Loucy (cell line): ENCODE measurements at regions not wholly inside any gene's neighbourhood (a gene's known extent, or its start where the extent isn't known, plus 50 kb on each side); places are given as distances from the start of the nearest gene placed in this dataset.

Experiments
- H2AFZ ChIP-seq: fragments of 200-600 bp; sonication (generic); 2 replicates; pipeline ENCODE4 v1.6.0; 2016; ENCODE audit warnings: antibody characterized with exemption, mild to moderate bottlenecking, low read length, moderate library complexity
- H3F3A ChIP-seq: fragments of 200-600 bp; 2 replicates; pipeline ENCODE4 v1.6.0; 2016; ENCODE audit warnings: antibody characterized with exemption, low read depth, mild to moderate bottlenecking
- H3K27me3 ChIP-seq: fragments of 200-600 bp; sonication (generic); 2 replicates; pipeline ENCODE4 v1.6.1; 2014; ENCODE audit warnings: low read length, mild to moderate bottlenecking; ENCODE audit not compliant: insufficient read depth, poor library complexity, severe bottlenecking
- H3K36me3 ChIP-seq: fragments of 200-600 bp; sonication (generic); 2 replicates; pipeline ENCODE4 v1.6.1; 2016; ENCODE audit warnings: low read length; ENCODE audit not compliant: insufficient read depth
- H3K4me1 ChIP-seq: fragments of 200-600 bp; sonication (generic); 2 replicates; pipeline ENCODE4 v1.5.1; 2014; ENCODE audit warnings: low read length, mild to moderate bottlenecking; ENCODE audit not compliant: insufficient read depth, poor library complexity, severe bottlenecking
- H3K4me2 ChIP-seq: fragments of 200-600 bp; sonication (generic); 2 replicates; pipeline ENCODE4 v1.6.0; 2014; ENCODE audit warnings: antibody characterized with exemption, low read length, low read depth, mild to moderate bottlenecking; ENCODE audit not compliant: poor library complexity, severe bottlenecking
- H3K4me3 ChIP-seq: fragments of 200-600 bp; sonication (generic); 2 replicates; pipeline ENCODE4 v1.5.1; 2014; ENCODE audit warnings: low read length, mild to moderate bottlenecking, mixed read lengths; ENCODE audit not compliant: poor library complexity, severe bottlenecking
- H3K79me2 ChIP-seq: fragments of 200-600 bp; sonication (generic); 2 replicates; pipeline ENCODE4 v1.6.1; 2014; ENCODE audit warnings: low read length; ENCODE audit not compliant: insufficient read depth
- H3K9ac ChIP-seq: fragments of 200-600 bp; sonication (generic); 2 replicates; pipeline ENCODE4 v1.6.0; 2014; ENCODE audit warnings: mild to moderate bottlenecking, low read depth, low read length, moderate library complexity; ENCODE audit not compliant: poor library complexity, severe bottlenecking
- H3K9me2 ChIP-seq: fragments of 200-600 bp; sonication (generic); replicated peaks from 2 replicates; pipeline ENCODE4 v1.6.1; 2016; ENCODE audit warnings: low read depth, low read length, mixed read lengths
- H3K9me3 ChIP-seq: fragments of 200-600 bp; sonication (generic); 2 replicates; pipeline ENCODE4 v1.6.1; 2014; ENCODE audit warnings: mild to moderate bottlenecking, antibody characterized with exemption, low read length, low read depth; ENCODE audit not compliant: insufficient read depth
- H4K20me1 ChIP-seq: fragments of 200-600 bp; sonication (generic); 2 replicates; pipeline ENCODE4 v1.6.0; 2014; ENCODE audit warnings: antibody characterized with exemption, low read length, mild to moderate bottlenecking; ENCODE audit not compliant: insufficient read depth, poor library complexity, severe bottlenecking
- CTCF ChIP-seq: fragments of 200-600 bp; sonication (generic); conservative IDR thresholded peaks from 2 replicates; pipeline ENCODE4 v1.5.1; 2014; ENCODE audit warnings: mild to moderate bottlenecking, antibody characterized with exemption, low read length
- EZH2phosphoT487 ChIP-seq: fragments of 200-600 bp; IDR thresholded peaks from 2 replicates; pipeline ENCODE4 v1.6.1; 2018; ENCODE audit warnings: antibody characterized with exemption, mild to moderate bottlenecking, moderate library complexity, borderline replicate concordance

DNA sequence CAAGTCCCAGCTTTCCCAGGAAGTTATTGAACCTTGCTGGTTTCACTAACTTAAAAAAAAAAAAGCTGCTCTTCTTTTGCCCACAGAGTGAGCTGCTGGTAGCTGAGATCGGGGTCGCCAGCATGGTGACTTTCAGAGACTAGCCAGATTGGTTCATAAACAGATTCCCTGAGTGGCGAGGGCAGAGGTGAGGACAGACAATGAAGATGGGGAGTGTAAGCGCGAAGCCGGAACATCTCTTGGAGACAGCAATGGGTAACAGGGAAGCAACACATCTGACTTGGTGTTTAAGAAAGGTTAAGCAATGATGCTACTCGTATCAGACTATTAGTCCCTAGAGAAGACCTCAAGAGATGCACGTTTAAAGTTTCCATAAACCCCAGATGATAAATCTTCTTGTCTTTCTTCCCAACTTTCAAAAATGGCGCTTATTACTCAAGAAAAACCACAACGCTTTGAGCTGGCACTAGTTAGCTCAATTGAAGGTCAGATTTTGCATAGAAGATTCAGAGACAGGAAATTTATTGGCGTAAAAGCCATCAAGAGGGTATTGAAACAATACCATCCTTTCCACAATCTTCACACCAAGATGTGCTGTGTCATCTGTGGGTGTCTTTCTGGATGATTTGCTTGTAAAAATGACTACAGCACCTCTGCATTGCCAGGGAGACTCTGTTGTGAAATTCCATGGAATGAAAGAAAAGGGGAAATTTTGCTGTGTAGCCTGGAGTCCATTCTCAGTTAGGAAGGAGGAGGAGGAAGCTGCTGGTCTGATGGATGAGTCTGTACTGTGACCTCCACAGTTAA is 193.1 kb upstream of the CXCR4 start:
- no peaks in the 10 kb centered on the region for H3K36me3 ChIP-seq
- H3K27me3 ChIP-seq, result no peaks in the 10 kb centered on the region
- H3K4me1 ChIP-seq, result peaks cover 12% of the 10 kb centered on the region
- H3K9me3 ChIP-seq, result no peaks in the 10 kb centered on the region
- no peaks in the 10 kb centered on the region for H4K20me1 ChIP-seq
- H2AFZ ChIP-seq, result no peak overlapping the region
- H3F3A ChIP-seq, result no peaks in the 10 kb centered on the region
- no peak overlapping the region for H3K9ac ChIP-seq
- no peak overlapping the region for H3K4me2 ChIP-seq
- TF ChIP-seq EZH2phosphoT487, result no peak
- TF ChIP-seq CTCF, result no peak
- H3K79me2 ChIP-seq, result no peaks in the 10 kb centered on the region
- no peak overlapping the region for H3K4me3 ChIP-seq
- no peaks in the 10 kb centered on the region for H3K9me2 ChIP-seq

GRCh38 chr2:136310005-136310495 is 192.1 kb upstream of the CXCR4 start:
- Histone ChIP-seq H4K20me1 (no peaks in the 10 kb centered on the region), H3K9ac (no peak overlapping the region), H3K4me2 (no peak overlapping the region), H3K27me3 (no peaks in the 10 kb centered on the region), H3K9me2 (no peaks in the 10 kb centered on the region), H3K9me3 (no peaks in the 10 kb centered on the region), H3K79me2 (no peaks in the 10 kb centered on the region), H3K4me3 (no peak overlapping the region), H2AFZ (no peak overlapping the region), H3F3A (no peaks in the 10 kb centered on the region), H3K36me3 (no peaks in the 10 kb centered on the region), H3K4me1 (peaks cover 22% of the 10 kb centered on the region)
- TF ChIP-seq CTCF (no peak), EZH2phosphoT487 (no peak)

DNA sequence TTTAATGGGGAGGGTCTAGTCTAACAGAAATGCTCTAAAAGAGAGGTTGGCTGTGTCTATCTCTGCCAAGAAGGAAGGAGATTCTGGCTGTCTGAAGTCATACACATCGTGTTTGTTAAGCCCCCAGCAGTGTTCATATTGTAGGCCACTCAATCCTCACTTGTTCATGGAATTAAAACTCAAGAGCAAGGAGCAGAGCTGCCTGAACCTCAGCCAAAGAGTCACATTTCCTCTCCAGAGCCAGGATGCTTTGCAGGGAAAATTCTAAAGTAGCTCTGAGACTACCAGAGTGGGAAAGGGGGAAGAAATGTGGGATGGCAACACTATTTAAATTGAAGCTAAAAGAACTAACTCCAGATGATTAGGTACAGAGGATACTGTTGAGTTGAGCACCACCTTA is 190.7 kb upstream of the CXCR4 start:
- H3K36me3 ChIP-seq, result no peaks in the 10 kb centered on the region
- no peak overlapping the region for H3K4me3 ChIP-seq
- no peak overlapping the region for H3K4me2 ChIP-seq
- no peak overlapping the region; the same call in 1 of the 2 replicates for H2AFZ ChIP-seq
- no peaks in the 10 kb centered on the region for H3F3A ChIP-seq
- H4K20me1 ChIP-seq, result no peaks in the 10 kb centered on the region
- no peaks in the 10 kb centered on the region for H3K9me3 ChIP-seq
- peaks cover 25% of the 10 kb centered on the region for H3K4me1 ChIP-seq
- no peaks in the 10 kb centered on the region for H3K9me2 ChIP-seq
- no peaks in the 10 kb centered on the region for H3K27me3 ChIP-seq
- H3K9ac ChIP-seq, result no peak overlapping the region
- H3K79me2 ChIP-seq, result no peaks in the 10 kb centered on the region
- TF ChIP-seq CTCF, result no peak
- no peak for TF ChIP-seq EZH2phosphoT487
